ENCODE measurements at regions not wholly inside any gene's neighbourhood (a gene's known extent, or its start where the extent isn't known, plus 50 kb on each side); places are given as distances from the start of the nearest gene placed in this dataset.

DNA sequence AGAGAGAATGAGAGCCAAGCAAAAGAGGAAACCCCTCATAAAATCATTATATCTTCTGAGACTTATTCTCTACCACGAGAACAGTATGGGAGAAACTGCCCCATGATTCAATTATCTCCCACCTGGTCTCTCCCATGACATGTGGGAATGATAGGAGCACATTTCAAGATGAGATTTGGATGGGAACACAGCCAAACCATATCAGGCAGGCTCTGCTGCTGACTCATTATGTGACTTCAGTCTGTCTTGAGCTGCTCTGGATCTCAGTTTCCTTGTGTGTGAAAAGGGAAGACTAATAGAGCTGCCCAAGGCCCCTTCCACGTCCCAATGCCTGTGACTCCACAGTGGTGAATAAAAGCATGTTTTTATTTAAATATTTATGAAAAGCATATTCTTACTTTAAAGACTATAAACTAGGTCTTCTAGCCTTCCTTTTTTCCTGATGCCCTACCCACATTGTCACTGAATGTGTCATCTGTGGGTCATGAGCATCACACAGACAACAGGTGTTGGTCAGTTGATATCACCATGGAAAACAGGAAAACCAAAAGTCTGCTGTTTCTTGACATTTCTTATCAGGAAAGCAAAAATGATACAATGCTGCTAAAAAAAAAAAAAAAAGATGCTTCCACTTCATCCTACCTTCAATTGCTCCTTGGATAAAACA lies 96.0 kb upstream of the PPP2R3A start:
- no peaks in the 10 kb centered on the region for H3K27me3 ChIP-seq (ENCODE audit: insufficient read depth, poor library complexity, severe bottlenecking)
- DNase-seq (ENCODE audit: low spot score): no peak
- no peak for TF ChIP-seq CTCF (IDR thresholded peaks at IDR 0.05; ENCODE audit: poor library complexity, severe bottlenecking)
- H3K9me3 ChIP-seq (ENCODE audit: severe bottlenecking): no peaks in the 10 kb centered on the region
- H3K4me3 ChIP-seq (ENCODE audit: severe bottlenecking): no peak overlapping the region
- no peak for ATAC-seq (ENCODE audit: low read depth)
- no peaks in the 10 kb centered on the region for H3K4me1 ChIP-seq (ENCODE audit: insufficient read depth, poor library complexity, severe bottlenecking)
- no peaks in the 10 kb centered on the region for H3K36me3 ChIP-seq (ENCODE audit: low read depth)
- no peak overlapping the region for H3K27ac ChIP-seq (ENCODE audit: poor library complexity, severe bottlenecking)

DNA sequence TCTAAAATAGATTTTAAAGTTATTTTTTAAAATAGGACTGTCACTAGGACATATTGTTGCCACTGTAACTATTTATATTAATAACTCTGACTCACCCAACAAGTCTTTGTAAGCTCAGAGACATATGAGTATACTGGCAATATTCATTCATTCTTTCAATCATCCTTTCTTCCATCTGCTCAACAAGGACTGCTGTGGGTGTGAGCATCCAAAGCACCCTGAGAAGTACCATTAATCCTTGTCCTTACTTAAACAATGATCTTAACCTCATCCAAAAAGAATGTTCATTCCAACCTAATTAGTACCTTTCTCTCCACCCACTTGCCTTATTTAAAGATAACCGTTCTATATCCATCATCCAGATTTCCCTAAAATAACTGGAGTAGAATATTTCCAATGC lies 94.2 kb upstream of the PPP2R3A start:
- Histone ChIP-seq H3K27ac (ENCODE audit: poor library complexity, severe bottlenecking) (no peak overlapping the region), H3K4me1 (ENCODE audit: insufficient read depth, poor library complexity, severe bottlenecking) (no peaks in the 10 kb centered on the region), H3K27me3 (ENCODE audit: insufficient read depth, poor library complexity, severe bottlenecking) (no peaks in the 10 kb centered on the region), H3K36me3 (ENCODE audit: low read depth) (no peaks in the 10 kb centered on the region), H3K4me3 (ENCODE audit: severe bottlenecking) (no peak overlapping the region), H3K9me3 (ENCODE audit: severe bottlenecking) (no peaks in the 10 kb centered on the region)
- no peak for ATAC-seq (ENCODE audit: low read depth)
- DNase-seq (ENCODE audit: low spot score): no peak
- TF ChIP-seq CTCF (IDR thresholded peaks at IDR 0.05; ENCODE audit: poor library complexity, severe bottlenecking): no peak

- H3K9me3 ChIP-seq (ENCODE audit: severe bottlenecking): no peaks in the 10 kb centered on the region
- H3K27me3 ChIP-seq (ENCODE audit: insufficient read depth, poor library complexity, severe bottlenecking): no peaks in the 10 kb centered on the region
- DNase-seq (ENCODE audit: low spot score): no peak
- TF ChIP-seq CTCF (IDR thresholded peaks at IDR 0.05; ENCODE audit: poor library complexity, severe bottlenecking): no peak
- H3K4me3 ChIP-seq (ENCODE audit: severe bottlenecking): no peak overlapping the region
- no peak for ATAC-seq (ENCODE audit: low read depth)
- peaks cover 4% of the 10 kb centered on the region for H3K4me1 ChIP-seq (ENCODE audit: insufficient read depth, poor library complexity, severe bottlenecking)
- no peaks in the 10 kb centered on the region for H3K36me3 ChIP-seq (ENCODE audit: low read depth)
- no peak overlapping the region for H3K27ac ChIP-seq (ENCODE audit: poor library complexity, severe bottlenecking)
These were observed 91.5 kb upstream of the PPP2R3A start for GRCh38 chr3:135874035-135874434.

DNA sequence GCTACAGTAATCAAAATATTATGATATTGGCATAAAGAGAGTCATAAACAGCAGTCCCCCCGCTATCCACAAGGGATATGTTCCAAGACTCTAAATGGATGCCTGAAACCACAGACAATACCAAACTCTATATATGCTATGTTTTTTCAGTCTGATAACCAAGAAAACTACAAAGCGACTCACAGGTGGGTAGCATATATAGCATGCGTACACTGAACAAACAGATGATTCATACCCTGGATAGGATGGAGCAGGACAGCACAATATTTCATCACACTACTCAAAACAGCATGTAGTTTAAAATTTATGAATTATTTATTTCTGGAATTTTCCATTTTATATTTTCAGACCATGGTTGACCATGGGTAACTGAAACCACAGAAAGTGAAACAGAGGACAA lies 87.0 kb upstream of the PPP2R3A start:
- no peak overlapping the region for H3K4me3 ChIP-seq (ENCODE audit: severe bottlenecking)
- no peak for TF ChIP-seq CTCF (IDR thresholded peaks at IDR 0.05; ENCODE audit: poor library complexity, severe bottlenecking)
- H3K9me3 ChIP-seq (ENCODE audit: severe bottlenecking): no peaks in the 10 kb centered on the region
- DNase-seq (ENCODE audit: low spot score): no peak
- H3K36me3 ChIP-seq (ENCODE audit: low read depth): no peaks in the 10 kb centered on the region
- no peaks in the 10 kb centered on the region for H3K27me3 ChIP-seq (ENCODE audit: insufficient read depth, poor library complexity, severe bottlenecking)
- H3K4me1 ChIP-seq (ENCODE audit: insufficient read depth, poor library complexity, severe bottlenecking): peaks cover 4% of the 10 kb centered on the region
- peak; percentile 87 for ATAC-seq (ENCODE audit: low read depth)
- no peak overlapping the region for H3K27ac ChIP-seq (ENCODE audit: poor library complexity, severe bottlenecking)

- Histone ChIP-seq H3K4me1 (ENCODE audit: insufficient read depth, poor library complexity, severe bottlenecking) (no peaks in the 10 kb centered on the region), H3K9me3 (ENCODE audit: severe bottlenecking) (no peaks in the 10 kb centered on the region), H3K27me3 (ENCODE audit: insufficient read depth, poor library complexity, severe bottlenecking) (no peaks in the 10 kb centered on the region), H3K36me3 (ENCODE audit: low read depth) (no peaks in the 10 kb centered on the region), H3K27ac (ENCODE audit: poor library complexity, severe bottlenecking) (no peak overlapping the region), H3K4me3 (ENCODE audit: severe bottlenecking) (no peak overlapping the region)
- DNase-seq (ENCODE audit: low spot score): no peak
- TF ChIP-seq CTCF (IDR thresholded peaks at IDR 0.05; ENCODE audit: poor library complexity, severe bottlenecking): no peak
- no peak for ATAC-seq (ENCODE audit: low read depth)
These were observed 79.6 kb upstream of the PPP2R3A start for GRCh38 chr3:135885885-135886284.

Data from RWPE2 (cell line).